ENCODE measurements at regions not wholly inside any gene's neighbourhood (a gene's known extent, or its start where the extent isn't known, plus 50 kb on each side); places are given as distances from the start of the nearest gene placed in this dataset.

GRCh38 chr1:9452516-9453140 lies 86.6 kb upstream of the SLC25A33 start:
- TF ChIP-seq CTCF (IDR thresholded peaks at IDR 0.05), result no peak
- peak in 2 of 3 donors; percentile 7 to 20 for TF ChIP-seq POLR2A (IDR thresholded peaks at IDR 0.05)

Data from body of pancreas (tissue), 4 donors.